GM21381 (cell line): ENCODE measurements at regions not wholly inside any gene's neighbourhood (a gene's known extent, or its start where the extent isn't known, plus 50 kb on each side); places are given as distances from the start of the nearest gene placed in this dataset.
"Not testable (repeated sequence)": the region's sequence is repeated elsewhere in the genome, so short reads cannot be mapped to it uniquely, and the experiment has no call there.

Source experiments
- ATAC-seq: cut with Tn5 transposase; IDR thresholded peaks from one replicate; pipeline ENCODE4 v1.9.1; 2021; ENCODE audit warnings: mild to moderate bottlenecking, moderate library complexity; ENCODE audit not compliant: unreplicated experiment

- no peak for ATAC-seq
These were observed 141.8 kb upstream of the FHL2 start for GRCh38 chr2:105540642-105541041.

- ATAC-seq, result no peak
These were observed 140.5 kb upstream of the FHL2 start for GRCh38 chr2:105539331-105539730.

- no peak for ATAC-seq
These were observed 140.0 kb upstream of the FHL2 start for GRCh38 chr2:105538840-105539239.

- ATAC-seq, result no peak
These were observed 139.1 kb upstream of the FHL2 start for GRCh38 chr2:105537920-105538319.

GRCh38 chr2:105537466-105537865 is 138.6 kb upstream of the FHL2 start:
- ATAC-seq, result no peak

- no peak for ATAC-seq
These were observed 137.3 kb upstream of the FHL2 start for GRCh38 chr2:105536175-105536574.

- ATAC-seq, result not testable (repeated sequence)
These were observed 130.4 kb upstream of the FHL2 start for GRCh38 chr2:105529258-105529657.

- no peak for ATAC-seq
These were observed 127.4 kb upstream of the FHL2 start for GRCh38 chr2:105526000-105526925.

GRCh38 chr2:105525201-105525600 is 126.3 kb upstream of the FHL2 start:
- no peak for ATAC-seq

- ATAC-seq, result no peak
These were observed 123.8 kb upstream of the FHL2 start for GRCh38 chr2:105522645-105523044.

- no peak for ATAC-seq
These were observed 122.8 kb upstream of the FHL2 start for GRCh38 chr2:105521616-105522015.

GRCh38 chr2:105521176-105521575 is 122.3 kb upstream of the FHL2 start:
- ATAC-seq, result no peak

- ATAC-seq, result no peak
These were observed 120.7 kb upstream of the FHL2 start for GRCh38 chr2:105519516-105519915.

GRCh38 chr2:105518897-105519296 is 120.0 kb upstream of the FHL2 start:
- no peak for ATAC-seq

GRCh38 chr2:105517814-105518705 is 119.2 kb upstream of the FHL2 start:
- ATAC-seq, result no peak

- ATAC-seq, result no peak
These were observed 116.9 kb upstream of the FHL2 start for GRCh38 chr2:105515581-105516415.

- no peak for ATAC-seq
These were observed 115.7 kb upstream of the FHL2 start for GRCh38 chr2:105514576-105514975.

- ATAC-seq, result no peak
These were observed 112.1 kb upstream of the FHL2 start for GRCh38 chr2:105510761-105511528.

- no peak for ATAC-seq
These were observed 110.6 kb upstream of the FHL2 start for GRCh38 chr2:105509269-105510086.
